H1 (cell line): ENCODE measurements at regions not wholly inside any gene's neighbourhood (a gene's known extent, or its start where the extent isn't known, plus 50 kb on each side); places are given as distances from the start of the nearest gene placed in this dataset.

Experiments
- CTCF ChIA-PET: fragments of 300-600 bp; sonication (Branson Sonifier 250); formaldehyde crosslinking; loops from one replicate; lab custom pipeline; 2021; ENCODE audit not compliant: partially characterized antibody; lab: Charles Lee
- POLR2A ChIA-PET: fragments of 300-600 bp; sonication (Branson Sonifier 250); formaldehyde crosslinking; loops from one replicate; lab custom pipeline; 2021; ENCODE audit warnings: inconsistent platforms; ENCODE audit not compliant: partially characterized antibody; lab: Charles Lee
- DNase-seq, 2 experiments: peaks; one replicate each; pipeline versions ENCODE4 v3.0.0 to v3.0.0-alpha.2; 2010 to 2022; ENCODE audit warnings: low spot score in 2 of 2, low read depth in 1 of 2, mixed read lengths in 1 of 2
- FAIRE-seq: peaks from 2 replicates; lab custom pipeline; 2011; peaks lifted over from hg19 to GRCh38; lab: Jason Lieb, UNC
- H2AFZ ChIP-seq: 2 replicates; pipeline ENCODE4 v1.8.1; 2012; ENCODE audit warnings: low read length, inconsistent platforms
- H2AK5ac ChIP-seq: 2 replicates; pipeline ENCODE4 v1.6.1; 2013; ENCODE audit warnings: low read depth, low read length
- H2BK120ac ChIP-seq: replicated peaks from 2 replicates; pipeline ENCODE3; 2013; ENCODE audit warnings: low read depth, low read length, inconsistent platforms
- H2BK12ac ChIP-seq: 2 replicates; pipeline ENCODE4 v1.6.1; 2013; ENCODE audit warnings: low read depth, low read length
- H2BK15ac ChIP-seq: 2 replicates; pipeline ENCODE4 v1.6.1; 2013; ENCODE audit warnings: low read length
- H2BK20ac ChIP-seq: 2 replicates; pipeline ENCODE4 v1.6.1; 2013; ENCODE audit warnings: low read length
- H2BK5ac ChIP-seq: 2 replicates; pipeline ENCODE4 v1.6.1; 2013; ENCODE audit warnings: low read depth, low read length
- H3K14ac ChIP-seq: 2 replicates; pipeline ENCODE4 v1.6.1; 2013; ENCODE audit warnings: inconsistent platforms; ENCODE audit not compliant: insufficient read length
- H3K18ac ChIP-seq: 2 replicates; pipeline ENCODE4 v1.6.1; 2013; ENCODE audit warnings: low read length; ENCODE audit errors: extremely low read depth
- H3K23ac ChIP-seq: 2 replicates; pipeline ENCODE4 v1.6.1; 2013; ENCODE audit warnings: inconsistent platforms; ENCODE audit not compliant: insufficient read length
- H3K23me2 ChIP-seq: 2 replicates; pipeline ENCODE4 v1.6.1; 2013; ENCODE audit warnings: low read depth, low read length
- H3K27ac ChIP-seq: 2 replicates; pipeline ENCODE4 v1.6.1; 2011; ENCODE audit warnings: low read depth, low read length, inconsistent platforms
- H3K27me3 ChIP-seq, 4 experiments: replicated peaks in 1 of 4; 1 replicate in 1 of 4; 2 replicates in 3 of 4; pipeline versions ENCODE4 v1.6.1 to v1.8.1; 2011 to 2013; ENCODE audit warnings: low read length in 3 of 4, mild to moderate bottlenecking in 3 of 4, inconsistent platforms in 2 of 4, mixed read lengths in 2 of 4, moderate library complexity in 1 of 4; ENCODE audit not compliant: control insufficient read depth in 3 of 4, insufficient read depth in 3 of 4; ENCODE audit errors: extremely low read depth in 1 of 4
- H3K36me3 ChIP-seq, 4 experiments: 2 replicates each; pipeline versions ENCODE4 v1.6.1 to v1.8.1; 2011 to 2013; ENCODE audit warnings: mild to moderate bottlenecking in 4 of 4, low read length in 3 of 4, moderate library complexity in 2 of 4, control low read depth in 1 of 4, inconsistent platforms in 1 of 4; ENCODE audit not compliant: insufficient read depth in 4 of 4, control insufficient read depth in 2 of 4
- H3K4ac ChIP-seq: replicated peaks from 2 replicates; pipeline ENCODE3; 2013; ENCODE audit warnings: low read length, low read depth, mixed read lengths, inconsistent platforms; ENCODE audit not compliant: insufficient read length
- H3K4me1 ChIP-seq, 4 experiments: replicated peaks in 1 of 4; 1 replicate in 1 of 4; 2 replicates in 3 of 4; pipeline versions ENCODE4 v1.6.1 to v1.8.1; 2011 to 2013; ENCODE audit warnings: low read length in 3 of 4, inconsistent platforms in 2 of 4, mixed read lengths in 1 of 4; ENCODE audit not compliant: insufficient read depth in 4 of 4, control insufficient read depth in 3 of 4
- H3K4me2 ChIP-seq, 2 experiments: 2 replicates each; pipeline versions ENCODE4 v1.6.1 to v1.8.1; 2011 to 2013; ENCODE audit warnings: low read depth in 2 of 2, low read length in 2 of 2, control low read depth in 1 of 2, inconsistent platforms in 1 of 2, mild to moderate bottlenecking in 1 of 2; ENCODE audit not compliant: insufficient read depth in 1 of 2
- H3K4me3 ChIP-seq, 4 experiments: fragments of 200-600, 300-600 bp in 1 of 4; sonication (generic), shearing (Covaris generic), sonication (Bioruptor Twin) in 1 of 4; 2 replicates each; pipeline versions ENCODE4 v1.5.1 to v1.8.1; 2011 to 2016; ENCODE audit warnings: low read length in 4 of 4, low read depth in 3 of 4, control low read depth in 2 of 4, inconsistent platforms in 2 of 4, mild to moderate bottlenecking in 2 of 4, mixed read lengths in 1 of 4, moderate library complexity in 1 of 4; ENCODE audit not compliant: insufficient read depth in 2 of 4; ENCODE audit errors: extremely low read depth in 1 of 4
- H3K56ac ChIP-seq: replicated peaks from 2 replicates; pipeline ENCODE3; 2013; ENCODE audit warnings: low read depth, mild to moderate bottlenecking, mixed read lengths, low read length, inconsistent platforms; ENCODE audit not compliant: insufficient read length
- H3K79me1 ChIP-seq: 2 replicates; pipeline ENCODE4 v1.6.1; 2013; ENCODE audit warnings: low read depth, low read length, control low read depth
- H3K79me2 ChIP-seq, 2 experiments: 2 replicates each; pipeline versions ENCODE4 v1.6.1 to v1.8.1; 2012 to 2013; ENCODE audit warnings: low read length in 2 of 2, mild to moderate bottlenecking in 2 of 2, inconsistent platforms in 1 of 2; ENCODE audit not compliant: insufficient read depth in 2 of 2, control insufficient read depth in 1 of 2
- H3K9ac ChIP-seq, 4 experiments: replicated peaks in 1 of 4; 1 replicate in 1 of 4; 2 replicates in 3 of 4; pipeline versions ENCODE4 v1.6.1 to v1.8.1; 2011 to 2013; ENCODE audit warnings: low read depth in 3 of 4, low read length in 3 of 4, control low read depth in 2 of 4, mild to moderate bottlenecking in 2 of 4, moderate library complexity in 2 of 4, inconsistent platforms in 1 of 4; ENCODE audit errors: extremely low read depth in 1 of 4
- H3K9me3 ChIP-seq, 2 experiments: 2 replicates each; pipeline versions ENCODE4 v1.6.1 to v1.8.1; 2012 to 2013; ENCODE audit warnings: mild to moderate bottlenecking in 2 of 2, moderate library complexity in 2 of 2, control low read depth in 1 of 2, inconsistent platforms in 1 of 2, low read depth in 1 of 2, low read length in 1 of 2, mixed read lengths in 1 of 2; ENCODE audit not compliant: insufficient read depth in 2 of 2
- H4K20me1 ChIP-seq, 2 experiments: replicated peaks in 1 of 2; 2 replicates each; pipeline versions ENCODE3 to v1.8.1; 2011 to 2013; ENCODE audit warnings: inconsistent platforms in 2 of 2, low read length in 2 of 2, mild to moderate bottlenecking in 1 of 2; ENCODE audit not compliant: insufficient read depth in 2 of 2, control insufficient read depth in 1 of 2
- H4K5ac ChIP-seq: 2 replicates; pipeline ENCODE4 v1.6.1; 2013; ENCODE audit warnings: low read length, low read depth, mixed read lengths, inconsistent platforms; ENCODE audit not compliant: insufficient read length
- H4K8ac ChIP-seq: 2 replicates; pipeline ENCODE4 v1.8.0; 2013; ENCODE audit warnings: mild to moderate bottlenecking, moderate library complexity, low read length, inconsistent platforms; ENCODE audit not compliant: insufficient read depth; ENCODE audit errors: extremely low read depth
- H4K91ac ChIP-seq: replicated peaks from 2 replicates; pipeline ENCODE3; 2013; ENCODE audit warnings: low read length, mixed read lengths, inconsistent platforms; ENCODE audit not compliant: insufficient read length
- GABPA ChIP-seq: IDR thresholded peaks from 2 replicates; pipeline ENCODE4 v1.6.1; 2011; ENCODE audit warnings: mild to moderate bottlenecking, low read length, moderate library complexity, borderline replicate concordance; ENCODE audit not compliant: insufficient read depth

DNA sequence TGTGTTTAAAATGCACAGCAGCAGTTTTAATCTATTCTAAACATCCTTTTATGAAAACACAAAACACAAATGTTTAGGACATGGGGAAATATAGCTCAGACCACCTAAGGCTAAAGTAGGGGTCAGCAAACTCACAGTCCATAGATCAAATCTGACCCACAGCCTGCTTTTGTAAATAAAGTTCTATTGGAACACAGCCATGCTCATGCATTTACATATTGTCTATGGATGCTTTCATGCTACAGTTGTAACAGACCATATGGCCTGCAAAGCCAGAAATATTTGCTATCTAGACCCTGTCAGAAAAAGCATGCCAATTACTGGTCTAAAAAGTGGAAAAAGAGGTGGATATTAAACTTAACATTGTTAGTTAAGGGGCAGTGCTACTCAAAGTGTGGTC, 1105.4 kb upstream of the KLHL29 start:
- Histone ChIP-seq H3K56ac (no peak overlapping the region), H3K23ac (no peak overlapping the region), H2AFZ (no peak overlapping the region), H2BK15ac (no peak overlapping the region), H4K20me1 (no peaks in the 10 kb centered on the region), H3K4me1 (no peaks in the 10 kb centered on the region), H3K4me2 (no peak overlapping the region), H3K4ac (no peak overlapping the region), H3K36me3 (no peaks in the 10 kb centered on the region), H3K9me3 (no peaks in the 10 kb centered on the region), H3K79me2 (no peaks in the 10 kb centered on the region), H2BK12ac (no peak overlapping the region), H2AK5ac (no peak overlapping the region), H3K23me2 (no peaks in the 10 kb centered on the region; the same call in 1 of the 2 replicates), H3K14ac (no peak overlapping the region), H4K8ac (no peak overlapping the region), H3K4me3 (no peak overlapping the region), H3K79me1 (no peaks in the 10 kb centered on the region), H3K27ac (no peak overlapping the region), H2BK20ac (no peak overlapping the region), H2BK120ac (no peak overlapping the region), H3K27me3 (no peaks in the 10 kb centered on the region), H3K18ac (no peak overlapping the region), H3K9ac (no peak overlapping the region), H4K91ac (no peak overlapping the region), H2BK5ac (no peak overlapping the region), H4K5ac (no peak overlapping the region)
- no peak for FAIRE-seq
- ChIA-PET CTCF (no interaction called here), POLR2A (no interaction called here)
- TF ChIP-seq GABPA: no peak
- no peak for DNase-seq
